GM19240 (cell line): ENCODE measurements at regions not wholly inside any gene's neighbourhood (a gene's known extent, or its start where the extent isn't known, plus 50 kb on each side); places are given as distances from the start of the nearest gene placed in this dataset.
"Not testable (repeated sequence)": the region's sequence is repeated elsewhere in the genome, so short reads cannot be mapped to it uniquely, and the experiment has no call there.

Experiments used
- DNase-seq: peaks from one replicate; pipeline ENCODE4 v3.0.0; 2011; ENCODE audit warnings: low spot score; ENCODE audit not compliant: insufficient read length

DNA sequence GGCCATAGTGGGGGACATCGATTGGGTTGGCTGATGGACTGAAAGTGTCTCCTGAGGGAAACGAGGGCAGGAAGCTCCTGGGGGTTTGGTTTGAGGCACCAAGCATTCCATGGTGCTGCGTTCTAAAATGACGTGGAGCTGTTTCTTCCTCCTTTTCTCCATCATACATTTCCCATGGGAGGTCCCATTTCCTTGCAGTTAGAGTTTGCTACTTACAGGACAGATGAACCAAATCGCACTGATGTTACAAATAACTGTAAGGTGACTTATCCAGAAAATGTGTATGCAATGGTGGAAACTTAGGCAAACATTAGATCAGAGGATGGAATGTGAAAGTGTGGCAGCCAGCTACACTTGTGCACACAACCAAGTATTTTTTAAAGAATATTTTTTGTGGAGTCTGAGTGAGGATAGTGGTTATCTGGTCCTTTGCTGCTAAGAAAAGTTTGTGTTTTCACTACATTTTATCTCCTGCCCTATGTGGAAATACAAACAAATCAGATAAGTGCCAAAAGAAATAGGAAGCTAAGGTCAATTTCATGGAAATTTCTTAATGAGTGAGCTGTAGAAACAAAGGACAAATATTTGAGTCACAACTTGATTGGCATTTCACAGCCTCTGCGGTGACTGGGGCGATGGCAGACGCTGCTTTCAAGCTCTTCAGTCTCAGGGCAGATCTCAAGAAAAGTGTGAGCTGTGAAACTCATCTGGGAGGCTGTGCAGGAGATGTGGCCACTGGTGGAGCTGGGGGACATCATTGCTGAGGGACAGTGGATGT lies 256.2 kb downstream of the TSN start:
- DNase-seq, result no peak

DNA sequence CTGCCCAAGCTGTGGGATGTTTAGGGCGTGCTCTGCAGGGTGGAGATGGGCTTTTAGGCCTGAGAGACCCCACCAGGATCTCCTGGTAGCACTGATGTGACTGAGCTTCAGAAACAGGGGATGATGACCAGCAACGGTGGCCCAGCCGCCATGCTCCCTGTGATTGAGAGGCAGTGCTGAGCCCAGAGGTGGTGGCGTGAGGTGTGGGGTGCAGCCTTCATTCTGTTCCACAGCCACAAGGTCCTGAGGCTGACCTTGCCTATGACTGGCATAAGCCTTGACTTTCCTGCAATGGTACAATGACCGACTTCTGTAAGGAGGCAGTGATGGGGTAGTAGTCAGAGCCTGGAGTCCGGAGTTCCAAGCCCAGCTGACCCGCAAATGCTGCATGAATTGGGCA lies 263.3 kb downstream of the TSN start:
- no peak for DNase-seq

DNA sequence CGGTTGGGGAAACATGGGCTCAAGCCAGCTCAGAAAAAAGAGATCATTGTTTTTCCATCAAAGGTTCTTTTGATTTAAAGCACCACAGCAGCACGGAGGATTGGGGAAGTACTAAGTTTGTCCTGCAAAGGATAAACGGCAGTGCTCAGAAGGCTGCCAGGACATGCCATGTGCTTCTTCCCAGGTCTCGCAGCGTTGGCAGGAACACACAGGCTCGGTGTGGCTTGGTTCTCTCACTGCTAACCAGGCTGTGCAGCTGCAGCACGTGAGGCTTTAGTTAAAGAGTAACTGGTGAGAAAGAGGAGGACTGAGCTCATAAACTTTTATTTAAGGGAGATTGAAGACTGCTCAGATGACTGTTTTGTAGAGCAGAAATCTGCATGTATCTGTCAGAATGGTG lies 264.3 kb downstream of the TSN start:
- no peak for DNase-seq

DNA sequence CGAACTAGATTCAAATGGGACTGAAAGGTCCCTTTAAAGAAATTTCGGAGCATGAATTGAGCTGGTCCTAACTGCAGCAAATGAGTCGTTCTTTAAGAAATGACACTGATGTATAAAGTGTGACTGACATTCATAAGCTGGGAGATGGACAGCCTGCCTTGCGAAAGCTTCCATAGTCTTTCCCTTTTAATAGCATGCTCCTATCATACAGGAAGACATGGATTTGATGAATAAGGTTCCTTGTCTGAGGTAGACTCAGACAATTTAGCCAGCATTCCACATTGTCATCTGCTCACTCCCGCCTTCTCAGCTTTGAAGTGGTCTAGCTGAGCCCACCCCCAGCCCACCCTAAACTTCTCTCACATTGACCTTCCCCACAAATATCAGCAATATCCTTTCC lies 264.9 kb downstream of the TSN start:
- no peak for DNase-seq

DNA sequence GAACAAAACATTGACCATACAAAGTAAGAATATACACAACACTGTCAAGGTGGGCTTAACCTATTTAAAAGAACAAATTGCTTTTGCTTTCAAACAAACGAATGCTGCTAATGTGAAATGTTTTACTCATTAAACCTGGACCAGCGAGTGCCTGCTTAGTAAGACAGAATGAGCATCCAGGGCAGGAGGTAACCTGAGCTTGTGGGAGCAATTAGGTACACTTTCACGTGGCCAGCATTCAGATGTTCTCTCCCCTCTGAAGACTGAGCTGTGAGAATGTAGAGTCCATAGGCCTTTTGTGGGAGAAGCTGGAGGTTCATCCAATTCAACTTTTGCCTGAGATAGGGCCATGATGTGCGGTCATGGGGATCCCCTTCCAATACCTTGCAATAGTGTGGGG lies 266.5 kb downstream of the TSN start:
- DNase-seq, result no peak

DNA sequence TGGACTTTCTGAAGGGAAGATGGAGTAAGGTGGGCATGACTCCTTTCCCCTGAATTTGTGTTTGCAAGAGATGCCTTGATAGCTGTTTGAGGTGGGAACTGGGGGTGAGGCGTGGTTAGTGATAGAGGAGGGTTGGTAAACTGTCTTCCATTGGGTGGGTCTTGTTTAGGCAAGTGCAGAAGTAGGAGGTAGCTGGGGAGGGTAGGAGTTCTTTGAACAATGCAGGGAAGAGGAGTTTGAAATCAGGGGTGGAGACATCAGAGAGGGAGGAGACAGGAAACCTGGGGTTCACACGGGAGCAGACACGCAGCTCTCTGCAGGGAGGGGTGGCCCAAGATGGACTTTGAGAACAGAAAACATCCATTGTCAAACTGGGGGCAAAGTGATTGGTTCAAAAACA lies 267.1 kb downstream of the TSN start:
- DNase-seq, result no peak

DNA sequence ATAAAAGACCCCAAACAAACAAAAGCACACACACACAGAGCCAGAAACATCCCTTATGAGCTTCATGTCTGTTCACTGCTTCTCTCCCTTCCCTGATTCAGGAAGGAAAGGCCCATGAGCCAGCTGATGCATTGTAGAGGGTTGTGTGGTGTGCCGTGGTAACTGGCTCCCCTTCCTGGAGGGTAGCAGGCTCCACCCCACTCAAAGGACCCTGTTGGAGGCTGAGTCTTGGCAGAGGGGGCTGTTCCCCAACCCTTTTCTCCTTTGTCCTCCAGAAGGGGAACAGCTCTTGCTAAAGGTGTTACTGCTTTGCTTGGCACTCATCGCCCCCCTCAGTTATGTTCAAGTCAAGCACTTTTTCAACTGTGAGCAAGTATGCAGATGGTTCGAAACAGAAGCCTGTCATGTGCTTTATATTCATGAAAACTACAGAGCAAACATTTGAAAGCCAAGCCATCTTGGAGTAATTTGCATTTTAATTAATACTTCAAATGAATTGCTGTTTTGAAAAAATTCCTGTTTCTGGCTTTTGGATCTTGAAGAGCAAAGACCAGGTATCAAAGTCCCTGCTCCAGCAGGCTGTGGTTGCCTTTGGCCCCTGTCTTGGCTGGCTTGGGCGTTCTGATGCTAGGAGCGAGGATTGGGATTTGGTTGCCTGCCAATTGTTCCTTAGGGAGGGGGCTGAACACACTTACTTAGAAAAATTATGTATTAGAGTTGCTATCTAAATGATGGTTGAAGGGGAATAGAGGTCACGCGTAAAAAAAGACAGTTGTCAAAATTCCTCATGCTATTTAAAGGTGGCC lies 267.8 kb downstream of the TSN start:
- no peak for DNase-seq

DNA sequence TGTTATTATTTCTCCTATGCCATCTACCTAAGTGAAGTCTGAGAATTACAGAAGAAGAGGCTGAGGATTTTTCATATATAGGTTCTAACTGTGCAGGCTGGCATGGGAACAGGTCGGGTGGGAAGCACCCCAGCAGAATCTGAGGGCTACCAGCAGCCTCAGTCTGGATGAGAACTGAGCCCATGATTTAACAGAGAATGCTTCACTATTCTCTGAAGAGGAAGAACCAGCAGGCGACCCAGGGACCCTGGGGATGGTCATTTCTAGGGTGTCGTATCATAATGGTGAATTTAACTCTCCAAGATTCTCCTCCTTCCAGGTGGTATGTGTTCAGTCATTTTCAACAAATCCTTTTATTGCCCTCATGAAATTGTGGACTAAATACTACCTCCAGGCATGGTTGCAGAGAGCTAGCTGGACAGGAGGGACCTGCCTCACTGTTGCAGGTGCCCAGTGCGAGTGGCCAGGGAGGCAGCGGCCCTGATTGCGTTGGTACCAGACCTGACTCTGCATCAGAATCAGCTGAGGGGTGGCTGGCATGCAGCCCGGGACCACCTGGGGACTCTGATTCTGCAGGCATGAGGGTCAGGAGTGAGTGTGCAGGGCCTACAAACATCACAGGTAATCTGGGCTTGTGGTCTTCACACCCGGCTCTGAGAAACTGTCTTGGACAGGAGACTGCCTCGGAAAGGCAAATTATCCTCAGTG lies 272.2 kb downstream of the TSN start:
- DNase-seq, result no peak

DNA sequence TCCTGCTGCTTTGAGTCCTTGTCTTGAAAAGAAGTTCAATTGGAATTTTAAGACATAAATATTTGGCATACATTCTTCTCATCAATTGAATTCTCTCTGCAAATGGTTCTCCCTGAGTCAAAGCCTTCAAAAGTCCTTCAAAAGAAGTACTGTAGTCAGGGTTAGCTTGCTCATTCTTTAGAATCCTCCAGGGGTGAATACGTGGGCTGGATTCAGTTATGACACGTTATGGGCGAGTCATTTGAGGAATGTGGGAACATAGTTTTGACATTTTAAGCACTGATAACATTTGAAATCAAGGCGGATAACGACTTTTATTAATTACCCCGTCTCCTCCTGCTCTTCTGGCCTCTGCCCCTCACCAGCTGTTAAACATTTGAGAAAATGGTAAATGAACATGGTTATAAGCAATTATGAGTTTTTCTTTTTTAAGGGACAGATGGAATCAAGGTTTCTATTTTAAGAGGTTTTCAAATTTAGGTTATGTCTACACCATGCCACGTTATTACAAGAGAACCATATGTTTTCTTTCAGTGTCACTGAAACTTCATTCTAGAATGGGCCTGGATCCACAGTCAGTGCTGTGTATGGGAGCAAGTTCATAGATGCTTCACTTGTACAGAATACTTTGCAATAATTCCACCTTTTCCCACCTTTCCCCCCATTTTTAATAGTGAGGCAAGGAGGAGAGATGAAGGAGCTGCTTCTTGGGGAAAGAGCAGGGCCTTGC lies 273.1 kb downstream of the TSN start:
- DNase-seq, result no peak

DNA sequence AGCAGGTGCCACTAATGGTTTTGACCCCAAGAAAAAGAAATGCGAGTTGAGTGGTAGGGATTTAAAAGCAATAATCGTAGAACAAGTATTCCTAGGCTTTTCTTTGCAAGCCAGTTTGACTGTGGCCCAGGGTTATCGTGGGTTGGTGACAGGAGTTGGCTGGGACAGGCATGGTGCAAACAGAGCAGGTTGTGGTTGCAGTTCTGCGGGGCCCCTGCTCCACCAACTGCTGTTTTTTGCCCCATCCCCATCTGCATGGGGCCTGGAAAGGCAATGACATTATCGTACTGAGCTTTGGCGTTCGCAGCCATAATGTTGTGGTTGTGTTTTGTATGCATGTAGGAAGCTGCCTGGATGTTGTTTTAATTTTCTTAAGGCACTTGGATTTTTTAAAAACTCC lies 274.0 kb downstream of the TSN start:
- no peak for DNase-seq

DNA sequence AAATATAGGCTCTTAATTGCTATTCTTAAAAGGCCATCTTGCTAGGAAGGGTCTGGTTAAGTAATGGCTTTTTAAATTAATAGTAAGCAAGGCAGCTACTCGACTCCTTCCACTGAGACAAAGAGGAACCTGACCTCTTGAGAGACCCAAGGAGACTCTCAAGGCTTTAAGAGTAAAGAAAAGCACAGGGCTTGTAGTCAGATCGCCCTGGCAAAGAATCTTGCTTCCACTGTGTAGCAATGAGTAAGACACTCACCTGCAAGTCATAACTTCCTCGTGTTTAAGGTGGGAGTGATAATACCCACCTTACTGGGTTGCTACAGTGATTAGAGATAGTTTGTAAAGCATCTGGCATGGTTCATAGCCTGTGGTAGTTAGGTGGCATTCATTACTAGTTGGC lies 274.5 kb downstream of the TSN start:
- no peak for DNase-seq

DNA sequence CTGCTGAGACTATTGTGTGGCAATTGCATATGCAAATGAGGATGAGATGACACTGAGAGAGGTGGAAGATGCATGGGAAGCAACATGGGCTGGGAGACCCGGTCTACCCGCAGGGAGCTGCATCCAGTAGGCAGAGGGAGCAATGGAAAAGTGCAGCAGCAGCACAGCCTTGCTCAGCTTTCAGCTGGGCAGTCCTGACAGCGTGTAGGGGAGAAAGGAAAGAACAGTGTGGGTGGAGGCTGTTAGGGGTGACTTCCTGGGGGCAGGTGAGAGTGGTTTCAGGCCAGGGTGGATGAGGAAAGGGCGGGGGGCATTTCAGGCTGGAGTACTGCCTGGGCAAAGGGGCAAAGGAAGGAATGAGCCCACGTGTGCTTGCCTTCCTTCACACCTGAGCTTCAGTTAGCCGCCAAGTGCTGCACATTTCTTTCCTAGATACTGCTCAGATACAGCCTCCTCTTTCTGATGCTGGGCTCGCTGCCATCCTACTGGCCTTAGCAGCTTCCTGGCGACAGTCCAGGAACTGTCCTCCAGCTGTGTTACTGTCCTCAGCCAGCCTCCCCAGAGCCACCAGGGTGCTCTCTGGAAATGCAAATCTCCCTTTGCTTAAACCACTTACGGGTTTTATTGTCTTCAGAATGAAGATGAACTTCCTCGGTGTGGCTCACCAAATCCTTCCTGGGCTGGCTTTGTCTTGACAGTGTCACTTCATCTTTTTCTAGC lies 276.3 kb downstream of the TSN start:
- DNase-seq, result no peak

DNA sequence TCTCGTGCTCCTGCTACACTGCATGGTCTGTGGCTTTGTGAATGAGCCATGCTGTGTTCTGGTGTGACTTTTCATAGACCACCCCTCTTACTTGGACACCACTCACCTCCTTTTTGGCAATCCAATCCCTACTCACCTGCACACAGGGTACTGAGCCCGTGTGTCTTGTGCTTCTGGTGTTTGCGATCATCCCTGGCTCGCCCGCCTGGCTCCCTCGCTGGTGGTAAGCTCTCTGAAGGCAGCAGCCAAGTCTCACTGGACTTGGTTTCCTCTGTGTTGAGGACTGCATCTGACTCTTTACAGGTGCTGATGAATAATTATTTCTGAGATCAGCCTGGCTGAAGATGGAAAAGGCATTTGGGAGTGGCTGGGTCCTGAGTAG lies 276.8 kb downstream of the TSN start:
- DNase-seq, result no peak

DNA sequence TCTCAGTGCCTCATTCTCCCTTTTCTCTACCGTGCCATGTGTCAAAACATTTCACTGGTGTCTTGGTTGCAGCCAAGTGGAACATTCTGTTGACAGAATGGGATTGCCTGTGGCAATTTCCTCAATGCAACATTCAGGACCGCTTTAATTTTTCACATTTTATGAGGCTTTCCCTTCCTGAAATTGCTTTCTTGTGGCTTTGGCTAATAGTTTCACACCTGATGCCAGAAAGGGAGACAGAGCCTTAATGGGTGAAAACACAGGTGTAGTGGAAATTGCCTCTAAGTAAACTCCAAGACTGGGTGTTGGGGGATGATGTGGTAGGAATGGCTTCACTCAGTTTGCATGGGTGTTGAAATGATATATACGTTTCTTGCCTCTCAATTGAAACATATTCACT lies 278.3 kb downstream of the TSN start:
- no peak for DNase-seq

DNA sequence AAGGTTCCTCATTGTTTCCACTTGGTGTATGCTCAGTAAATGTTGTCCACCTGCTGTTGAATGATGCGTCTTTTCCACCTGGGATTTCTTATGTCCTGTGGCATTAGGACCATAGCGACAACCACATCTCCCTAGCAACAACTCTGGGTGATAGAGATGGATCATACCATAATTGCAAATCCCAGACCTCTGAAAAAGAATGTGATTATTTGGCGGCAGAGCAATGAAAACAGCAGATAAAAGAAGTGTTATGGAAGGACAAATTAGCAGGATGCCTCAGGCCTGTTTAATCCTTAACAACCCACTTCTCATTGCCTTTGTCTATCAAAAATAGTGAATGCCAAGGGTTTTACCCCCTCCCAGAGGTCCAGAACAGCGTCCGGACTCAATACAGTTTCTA lies 278.9 kb downstream of the TSN start:
- no peak for DNase-seq

DNA sequence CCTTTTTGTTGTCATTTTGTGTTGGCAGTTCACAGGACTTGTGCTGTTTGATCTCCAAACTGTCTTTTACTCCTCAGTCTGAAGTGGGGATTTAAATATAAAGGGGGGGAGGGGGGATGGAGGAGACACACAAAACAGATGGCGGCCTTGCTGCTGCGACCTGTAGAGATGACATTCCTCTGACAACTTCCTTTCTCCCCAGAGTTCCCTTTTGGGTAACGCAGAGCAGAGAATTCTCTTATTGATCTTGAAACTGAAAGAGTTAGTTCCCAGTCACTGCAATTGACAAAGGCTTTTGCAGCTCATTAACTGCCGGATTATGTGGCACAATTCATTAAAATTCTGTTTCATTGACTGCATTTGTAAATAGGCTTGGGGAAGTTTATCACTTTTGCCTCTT lies 279.3 kb downstream of the TSN start:
- no peak for DNase-seq

DNA sequence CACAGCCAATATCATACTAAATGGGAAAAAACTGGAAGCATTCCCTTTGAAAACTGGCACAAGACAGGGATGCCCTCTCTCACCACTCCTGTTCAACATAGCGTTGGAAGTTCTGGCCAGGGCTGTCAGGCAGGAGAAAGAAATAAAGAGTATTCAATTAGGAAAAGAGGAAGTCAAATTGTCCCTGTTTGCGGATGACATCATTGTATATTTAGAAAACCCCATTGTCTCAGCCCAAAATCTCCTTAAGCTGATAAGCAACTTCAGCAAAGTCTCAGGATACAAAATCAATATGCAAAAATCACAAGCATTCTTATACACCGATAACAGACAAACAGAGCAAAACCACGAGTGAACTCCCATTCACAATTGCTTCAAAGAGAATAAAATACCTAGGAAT lies 283.4 kb downstream of the TSN start:
- not testable (repeated sequence) for DNase-seq

DNA sequence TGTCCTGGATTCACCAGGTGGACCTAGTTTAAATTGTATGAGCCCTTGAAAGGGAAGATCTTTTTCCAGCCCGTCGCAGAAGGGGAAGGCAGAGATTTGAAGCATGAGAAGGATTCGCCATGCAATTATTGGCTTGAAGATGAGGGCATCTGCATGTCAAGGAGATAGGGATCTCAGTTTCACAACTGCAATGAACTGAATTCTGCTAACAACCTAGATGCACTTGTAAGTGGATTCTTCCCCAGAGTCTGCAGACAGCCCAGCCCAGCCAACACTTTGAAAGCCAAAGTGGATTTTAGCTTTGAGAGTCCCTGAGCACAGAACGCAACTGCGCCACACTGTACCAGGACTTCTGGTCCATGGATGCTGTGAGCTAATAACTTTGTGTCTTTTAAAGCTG lies 286.0 kb downstream of the TSN start:
- DNase-seq, result no peak

DNA sequence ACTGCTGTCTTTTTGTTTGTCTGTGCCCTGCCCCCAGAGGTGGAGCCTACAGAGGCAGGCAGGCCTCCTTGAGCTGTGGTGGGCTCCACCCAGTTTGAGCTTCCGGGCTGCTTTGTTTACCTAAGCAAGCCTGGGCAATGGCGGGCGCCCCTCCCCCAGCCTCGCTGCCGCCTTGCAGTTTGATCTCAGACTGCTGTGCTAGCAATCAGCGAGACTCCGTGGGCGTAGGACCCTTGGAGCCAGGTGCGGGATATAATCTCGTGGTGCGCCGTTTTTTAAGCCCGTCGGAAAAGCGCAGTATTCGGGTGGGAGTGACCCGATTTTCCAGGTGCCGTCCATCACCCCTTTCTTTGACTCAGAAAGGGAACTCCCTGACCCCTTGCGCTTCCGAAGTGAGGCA lies 296.2 kb downstream of the TSN start:
- DNase-seq, result not testable (repeated sequence)

DNA sequence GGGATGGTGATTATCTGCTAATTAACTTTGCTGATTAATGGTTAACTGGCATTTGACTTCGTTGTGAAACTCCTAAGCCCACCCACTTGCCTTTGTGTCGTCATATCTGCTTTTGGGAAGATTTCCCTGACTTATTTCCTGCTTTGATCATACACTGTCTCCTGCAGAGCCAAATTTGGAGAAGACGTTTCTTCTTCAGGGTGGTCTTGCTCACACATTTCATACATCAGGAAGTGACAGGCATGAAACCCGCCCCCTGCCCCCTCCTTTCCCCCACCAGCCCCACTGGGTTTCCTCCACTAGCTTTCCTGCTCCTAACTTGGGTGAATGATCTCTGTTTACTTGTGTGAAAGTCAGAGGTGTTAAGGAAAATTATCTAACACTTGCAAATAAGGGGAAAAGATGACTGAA lies 300.1 kb downstream of the TSN start:
- no peak for DNase-seq

DNA sequence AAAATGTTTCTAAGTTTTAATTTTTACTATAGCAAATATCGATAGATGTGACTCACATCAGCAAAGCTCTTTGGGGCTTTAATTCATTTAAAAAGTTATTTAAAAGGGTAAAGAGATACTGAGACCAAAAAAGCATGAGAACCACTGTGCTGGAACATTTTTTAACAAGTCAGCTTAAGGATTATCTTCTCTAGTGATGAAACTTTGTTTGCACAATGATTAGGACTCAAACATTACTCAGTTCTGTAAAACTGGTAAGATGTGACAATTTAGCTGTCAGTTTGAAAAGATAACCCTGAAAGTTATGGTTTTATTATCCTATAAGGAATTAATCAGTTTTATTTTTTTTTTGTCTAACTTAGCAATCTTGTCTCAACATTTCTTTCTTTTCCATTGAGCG lies 301.4 kb downstream of the TSN start:
- no peak for DNase-seq
